GM18502 (cell line): ENCODE measurements at regions not wholly inside any gene's neighbourhood (a gene's known extent, or its start where the extent isn't known, plus 50 kb on each side); places are given as distances from the start of the nearest gene placed in this dataset.
"Not testable (repeated sequence)": the region's sequence is repeated elsewhere in the genome, so short reads cannot be mapped to it uniquely, and the experiment has no call there.

ENCODE experiments used
- ATAC-seq: cut with Tn5 transposase; IDR thresholded peaks from one replicate; pipeline ENCODE4 v1.9.1; 2021; ENCODE audit warnings: mild to moderate bottlenecking; ENCODE audit not compliant: unreplicated experiment, poor library complexity

- ATAC-seq: no peak
These were observed 132.1 kb downstream of the CEBPB start for GRCh38 chr20:50322703-50323131.

- ATAC-seq: no peak
These were observed 132.6 kb downstream of the CEBPB start for GRCh38 chr20:50323209-50323608.

- ATAC-seq: no peak
These were observed 133.4 kb downstream of the CEBPB start for GRCh38 chr20:50323777-50324775.

- no peak for ATAC-seq
These were observed 134.6 kb downstream of the CEBPB start for GRCh38 chr20:50325215-50325614.

- no peak for ATAC-seq
These were observed 135.0 kb downstream of the CEBPB start for GRCh38 chr20:50325651-50326050.

GRCh38 chr20:50327666-50328065 is 137.0 kb downstream of the CEBPB start:
- ATAC-seq: no peak

GRCh38 chr20:50328222-50328979 is 137.8 kb downstream of the CEBPB start:
- ATAC-seq: no peak

- ATAC-seq: no peak
These were observed 138.6 kb downstream of the CEBPB start for GRCh38 chr20:50328996-50329898.

- ATAC-seq: no peak
These were observed 139.4 kb downstream of the CEBPB start for GRCh38 chr20:50329981-50330503.

- ATAC-seq: no peak
These were observed 140.1 kb downstream of the CEBPB start for GRCh38 chr20:50330504-50331313.

GRCh38 chr20:50331469-50332363 is 141.1 kb downstream of the CEBPB start:
- ATAC-seq: no peak

GRCh38 chr20:50332491-50332980 is 141.9 kb downstream of the CEBPB start:
- no peak for ATAC-seq

- no peak for ATAC-seq
These were observed 142.6 kb downstream of the CEBPB start for GRCh38 chr20:50333131-50333670.

GRCh38 chr20:50333812-50334211 is 143.2 kb downstream of the CEBPB start:
- ATAC-seq: no peak

GRCh38 chr20:50334512-50334911 is 143.9 kb downstream of the CEBPB start:
- ATAC-seq: not testable (repeated sequence)

GRCh38 chr20:50335105-50335504 is 144.5 kb downstream of the CEBPB start:
- ATAC-seq: no peak

- no peak for ATAC-seq
These were observed 145.2 kb downstream of the CEBPB start for GRCh38 chr20:50335866-50336265.

GRCh38 chr20:50336661-50337060 is 146.0 kb downstream of the CEBPB start:
- ATAC-seq: no peak
